AG10803 (cell line): ENCODE measurements at regions not wholly inside any gene's neighbourhood (a gene's known extent, or its start where the extent isn't known, plus 50 kb on each side); places are given as distances from the start of the nearest gene placed in this dataset.

Source experiments
- DNase-seq: peaks from one replicate; pipeline ENCODE4 v3.0.0; 2010; ENCODE audit warnings: low read depth
- H3K4me3 ChIP-seq: 2 replicates; pipeline ENCODE4 v1.5.1; 2011; ENCODE audit warnings: mild to moderate bottlenecking, low read length, control low read depth
- CTCF ChIP-seq: conservative IDR thresholded peaks from 2 replicates; pipeline ENCODE4 v1.5.1; 2011; ENCODE audit warnings: mild to moderate bottlenecking, low read length, control low read depth, inconsistent platforms

- DNase-seq, result no peak
- TF ChIP-seq CTCF, result no peak
- no peak overlapping the region for H3K4me3 ChIP-seq
These were observed 124.2 kb downstream of the TMEM161B start for GRCh38 chr5:88144219-88145001.

- DNase-seq, result no peak
- TF ChIP-seq CTCF, result no peak
- peak overlapping the region; percentile 54 for H3K4me3 ChIP-seq
These were observed 124.9 kb downstream of the TMEM161B start for GRCh38 chr5:88143693-88144218.

GRCh38 chr5:88142886-88143692 lies 125.6 kb downstream of the TMEM161B start:
- TF ChIP-seq CTCF, result no peak
- DNase-seq, result peak; percentile 13
- peak overlapping the region; percentile 54 for H3K4me3 ChIP-seq

GRCh38 chr5:88142636-88142885 lies 126.1 kb downstream of the TMEM161B start:
- TF ChIP-seq CTCF, result no peak
- no peak for DNase-seq
- peak overlapping the region; percentile 54 for H3K4me3 ChIP-seq

- H3K4me3 ChIP-seq, result peak overlapping the region; percentile 57
- TF ChIP-seq CTCF, result peak; percentile 61
- DNase-seq, result peak; percentile 94
These were observed 127.5 kb downstream of the TMEM161B start for GRCh38 chr5:88140856-88141752.

GRCh38 chr5:88140396-88140855 lies 128.2 kb downstream of the TMEM161B start:
- TF ChIP-seq CTCF, result no peak
- peak overlapping the region; percentile 57 for H3K4me3 ChIP-seq
- no peak for DNase-seq
